ENCODE measurements at regions not wholly inside any gene's neighbourhood (a gene's known extent, or its start where the extent isn't known, plus 50 kb on each side); places are given as distances from the start of the nearest gene placed in this dataset.

- ATAC-seq (no peak), DNase-seq (no peak)
- H3K9me3 ChIP-seq, result no peaks in the 10 kb centered on the region
- H3K4me1 ChIP-seq (ENCODE audit: low read depth), result no peaks in the 10 kb centered on the region
- intact Hi-C loops (cut with DNase I, micrococcal nuclease), result no loop called here
- TF ChIP-seq CTCF (IDR thresholded peaks at IDR 0.05), result no peak
- H3K4me3 ChIP-seq, result no peak overlapping the region
- H3K36me3 ChIP-seq (ENCODE audit: low read depth), result no peaks in the 10 kb centered on the region
These were observed 749.7 kb downstream of the MAFB start for GRCh38 chr20:39939241-39939865.

GRCh38 chr20:39936401-39936800 lies 752.6 kb downstream of the MAFB start:
- no peak for DNase-seq
- no peak overlapping the region for H3K4me3 ChIP-seq
- intact Hi-C loops (cut with DNase I, micrococcal nuclease), result no loop called here
- no peaks in the 10 kb centered on the region for H3K36me3 ChIP-seq (ENCODE audit: low read depth)
- no peaks in the 10 kb centered on the region for H3K4me1 ChIP-seq (ENCODE audit: low read depth)
- no peak for TF ChIP-seq CTCF (IDR thresholded peaks at IDR 0.05)
- no peaks in the 10 kb centered on the region for H3K9me3 ChIP-seq
- ATAC-seq, result no peak

- Histone ChIP-seq H3K36me3 (ENCODE audit: low read depth) (no peaks in the 10 kb centered on the region), H3K4me3 (no peak overlapping the region), H3K4me1 (ENCODE audit: low read depth) (no peaks in the 10 kb centered on the region), H3K9me3 (no peaks in the 10 kb centered on the region)
- DNase-seq (no peak), ATAC-seq (no peak)
- intact Hi-C loops (cut with DNase I, micrococcal nuclease), result no loop called here
- TF ChIP-seq CTCF (IDR thresholded peaks at IDR 0.05), result no peak
These were observed 753.1 kb downstream of the MAFB start for GRCh38 chr20:39935901-39936300.

GRCh38 chr20:39916236-39916765 lies 772.7 kb downstream of the MAFB start:
- intact Hi-C loops (cut with DNase I, micrococcal nuclease), result no loop called here
- no peaks in the 10 kb centered on the region for H3K36me3 ChIP-seq (ENCODE audit: low read depth)
- ATAC-seq (no peak), DNase-seq (no peak)
- no peak for TF ChIP-seq CTCF (IDR thresholded peaks at IDR 0.05)
- no peaks in the 10 kb centered on the region for H3K9me3 ChIP-seq
- no peak overlapping the region for H3K4me3 ChIP-seq
- H3K4me1 ChIP-seq (ENCODE audit: low read depth), result no peaks in the 10 kb centered on the region

- no peak for TF ChIP-seq CTCF (IDR thresholded peaks at IDR 0.05)
- intact Hi-C loops (cut with DNase I, micrococcal nuclease), result no loop called here
- no peak overlapping the region for H3K4me3 ChIP-seq
- no peaks in the 10 kb centered on the region for H3K4me1 ChIP-seq (ENCODE audit: low read depth)
- no peaks in the 10 kb centered on the region for H3K36me3 ChIP-seq (ENCODE audit: low read depth)
- ATAC-seq, result no peak
- no peak for DNase-seq
- H3K9me3 ChIP-seq, result no peaks in the 10 kb centered on the region
These were observed 775.8 kb downstream of the MAFB start for GRCh38 chr20:39913274-39913673.

GRCh38 chr20:39911497-39911896 lies 777.5 kb downstream of the MAFB start:
- intact Hi-C loops (cut with DNase I, micrococcal nuclease), result no loop called here
- Histone ChIP-seq H3K36me3 (ENCODE audit: low read depth) (no peaks in the 10 kb centered on the region), H3K9me3 (no peaks in the 10 kb centered on the region), H3K4me3 (no peak overlapping the region), H3K4me1 (ENCODE audit: low read depth) (no peaks in the 10 kb centered on the region)
- no peak for TF ChIP-seq CTCF (IDR thresholded peaks at IDR 0.05)
- DNase-seq, result no peak
- no peak for ATAC-seq
